ENCODE measurements at regions not wholly inside any gene's neighbourhood (a gene's known extent, or its start where the extent isn't known, plus 50 kb on each side); places are given as distances from the start of the nearest gene placed in this dataset.

DNA sequence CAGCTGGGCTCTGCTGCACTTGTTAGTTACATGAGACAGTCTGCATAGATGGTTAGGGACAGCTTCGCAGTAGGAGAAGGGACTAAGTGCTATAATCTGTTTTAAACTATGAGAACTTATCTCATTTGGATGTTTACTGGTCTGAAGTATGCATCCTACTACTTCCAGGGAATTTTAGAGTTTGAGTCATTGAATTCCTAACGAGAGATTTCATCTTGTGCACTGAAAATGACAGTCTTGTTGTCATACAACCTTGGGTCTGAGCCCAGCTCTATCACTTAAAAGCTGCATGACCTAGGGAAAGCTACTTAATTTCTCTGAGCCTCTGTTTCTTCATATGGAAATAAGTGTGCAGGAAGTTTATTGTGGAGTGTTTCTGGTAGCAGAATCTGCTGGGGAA lies 78.4 kb downstream of the TRIM43 start:
- TF ChIP-seq, protein P1, sequence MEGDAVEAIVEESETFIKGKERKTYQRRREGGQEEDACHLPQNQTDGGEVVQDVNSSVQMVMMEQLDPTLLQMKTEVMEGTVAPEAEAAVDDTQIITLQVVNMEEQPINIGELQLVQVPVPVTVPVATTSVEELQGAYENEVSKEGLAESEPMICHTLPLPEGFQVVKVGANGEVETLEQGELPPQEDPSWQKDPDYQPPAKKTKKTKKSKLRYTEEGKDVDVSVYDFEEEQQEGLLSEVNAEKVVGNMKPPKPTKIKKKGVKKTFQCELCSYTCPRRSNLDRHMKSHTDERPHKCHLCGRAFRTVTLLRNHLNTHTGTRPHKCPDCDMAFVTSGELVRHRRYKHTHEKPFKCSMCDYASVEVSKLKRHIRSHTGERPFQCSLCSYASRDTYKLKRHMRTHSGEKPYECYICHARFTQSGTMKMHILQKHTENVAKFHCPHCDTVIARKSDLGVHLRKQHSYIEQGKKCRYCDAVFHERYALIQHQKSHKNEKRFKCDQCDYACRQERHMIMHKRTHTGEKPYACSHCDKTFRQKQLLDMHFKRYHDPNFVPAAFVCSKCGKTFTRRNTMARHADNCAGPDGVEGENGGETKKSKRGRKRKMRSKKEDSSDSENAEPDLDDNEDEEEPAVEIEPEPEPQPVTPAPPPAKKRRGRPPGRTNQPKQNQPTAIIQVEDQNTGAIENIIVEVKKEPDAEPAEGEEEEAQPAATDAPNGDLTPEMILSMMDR (IDR thresholded peaks at IDR 0.05; ENCODE audit: borderline replicate concordance, extremely low read depth, low read length, poor library complexity, severe bottlenecking), result no peak
- no peak for TF ChIP-seq EZH2 (IDR thresholded peaks at IDR 0.05; ENCODE audit: borderline replicate concordance, low read depth, low read length, severe bottlenecking)

Measured in DND-41 (cell line).